T-helper 2 cell treated with Interferon-gamma antibody and Interleukin-4, amounts not matched to agents 100 ng/mL and 5 ng/mL, for 36 hours (primary cell): ENCODE measurements at regions not wholly inside any gene's neighbourhood (a gene's known extent, or its start where the extent isn't known, plus 50 kb on each side); places are given as distances from the start of the nearest gene placed in this dataset.
"Not testable (repeated sequence)": the region's sequence is repeated elsewhere in the genome, so short reads cannot be mapped to it uniquely, and the experiment has no call there.

Experiments
- intact Hi-C: fragments of 100-400 bp; cut with micrococcal nuclease; formaldehyde crosslinking; loops from one replicate; pipeline ENCODE4 v1.15.1; 2023

GRCh38 chr1:99062192-99062591, 57.5 kb upstream of the PLPPR5 start:
- intact Hi-C loops = no loop called here

DNA sequence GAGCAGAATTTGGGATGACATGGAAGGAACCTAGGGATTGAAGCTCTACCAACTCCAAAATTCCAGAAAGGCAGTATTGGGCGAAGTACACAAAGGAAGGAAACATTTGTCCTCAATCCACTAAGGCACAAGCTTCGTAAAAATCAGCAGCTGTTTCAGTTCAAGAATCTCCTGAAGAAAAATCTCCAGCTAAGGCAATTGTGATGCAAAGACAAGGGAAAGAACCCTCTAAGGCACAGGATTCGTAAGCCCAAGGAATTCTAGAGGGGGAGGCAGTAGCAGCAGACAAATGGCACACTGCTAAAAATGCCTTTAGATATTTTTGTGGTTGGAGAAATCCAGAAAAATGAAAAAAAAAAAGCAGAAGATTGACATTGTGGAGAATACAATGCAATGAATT, 64.5 kb upstream of the PLPPR5 start:
- intact Hi-C loops = no loop called here

DNA sequence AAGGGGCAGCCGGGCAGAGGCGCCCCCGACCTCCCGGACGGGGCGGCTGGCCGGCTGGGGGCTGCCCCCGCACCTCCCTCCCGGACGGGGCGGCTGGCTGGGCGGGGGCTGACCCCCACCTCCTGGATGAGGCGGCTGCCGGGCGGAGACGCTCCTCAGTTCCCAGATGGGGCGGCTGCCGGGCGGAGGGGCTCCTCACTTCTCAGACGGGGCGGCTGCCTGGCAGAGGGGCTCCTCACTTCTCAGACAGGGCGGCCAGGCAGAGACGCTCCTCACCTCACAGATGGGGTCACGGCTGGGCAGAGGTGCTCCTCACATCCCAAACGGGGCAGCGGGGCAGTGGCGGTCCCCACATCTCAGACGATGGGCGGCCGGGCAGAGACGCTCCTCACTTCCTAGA, 73.9 kb upstream of the PLPPR5 start:
- intact Hi-C loops = not testable (repeated sequence)

- intact Hi-C loops = no loop called here
These were observed 77.7 kb upstream of the PLPPR5 start for GRCh38 chr1:99082366-99082765.

GRCh38 chr1:99083338-99083737, 78.7 kb upstream of the PLPPR5 start:
- intact Hi-C loops = no loop called here

- intact Hi-C loops = no loop called here
These were observed 79.9 kb upstream of the PLPPR5 start for GRCh38 chr1:99084562-99084961.

GRCh38 chr1:99086057-99086456, 81.4 kb upstream of the PLPPR5 start:
- intact Hi-C loops = no loop called here

DNA sequence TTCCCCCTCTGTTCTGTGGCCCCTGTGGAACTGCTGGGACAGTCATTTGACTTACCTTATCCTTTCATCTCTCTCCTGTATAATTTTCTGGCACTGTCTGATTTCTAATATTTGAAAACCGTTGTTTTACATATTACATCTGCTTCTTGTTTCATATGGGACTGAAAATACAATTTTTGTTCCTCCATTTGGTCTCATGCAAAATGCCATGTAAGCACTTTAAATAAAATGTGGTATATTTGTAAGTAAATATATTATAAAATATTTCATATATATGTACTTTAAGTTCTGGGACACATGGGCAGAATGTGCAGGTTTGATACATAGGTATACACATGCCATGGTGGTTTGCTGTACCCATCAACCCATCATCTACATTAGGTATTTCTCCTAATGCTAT, 93.9 kb upstream of the PLPPR5 start:
- intact Hi-C loops = no loop called here

DNA sequence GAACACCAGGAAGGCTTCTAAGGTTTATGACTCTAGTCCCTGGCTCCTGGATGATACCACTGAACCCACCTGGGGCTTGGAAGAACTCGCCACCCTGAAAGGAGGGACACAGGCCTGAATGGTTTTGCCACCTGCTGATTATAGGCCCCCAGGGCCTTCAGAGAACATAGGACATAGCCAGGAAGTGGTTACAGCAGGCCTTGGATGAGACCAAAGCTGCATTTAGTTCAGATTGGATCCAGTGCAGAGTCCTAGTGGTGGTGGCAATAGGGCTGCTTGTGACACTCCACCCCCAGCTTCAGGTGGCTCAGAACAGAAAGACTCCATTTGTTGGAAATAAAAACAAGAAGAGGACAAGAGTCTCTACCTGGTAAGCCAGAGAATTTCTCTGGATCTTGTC, 101.6 kb upstream of the PLPPR5 start:
- intact Hi-C loops = no loop called here

DNA sequence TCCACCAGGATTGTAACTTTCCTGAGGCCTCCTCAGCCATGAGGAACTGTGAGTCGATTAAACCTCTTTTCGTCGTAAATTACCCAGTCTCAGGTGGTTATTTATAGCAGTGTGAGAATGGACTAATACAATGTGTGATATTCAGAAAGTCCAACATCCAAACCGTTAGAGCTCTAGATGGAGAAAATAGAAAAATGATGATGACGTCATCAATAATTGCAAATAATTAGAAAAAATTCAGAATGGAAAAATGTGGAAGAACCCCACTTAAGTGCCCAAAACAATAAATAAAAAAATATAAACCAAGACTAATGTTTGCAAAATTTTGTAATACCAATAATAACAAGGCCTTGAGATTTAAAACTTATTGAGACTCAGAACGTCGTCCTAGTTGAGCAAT, 103.0 kb upstream of the PLPPR5 start:
- intact Hi-C loops = no loop called here

GRCh38 chr1:99110140-99111041, 105.7 kb upstream of the PLPPR5 start:
- intact Hi-C loops = no loop called here

DNA sequence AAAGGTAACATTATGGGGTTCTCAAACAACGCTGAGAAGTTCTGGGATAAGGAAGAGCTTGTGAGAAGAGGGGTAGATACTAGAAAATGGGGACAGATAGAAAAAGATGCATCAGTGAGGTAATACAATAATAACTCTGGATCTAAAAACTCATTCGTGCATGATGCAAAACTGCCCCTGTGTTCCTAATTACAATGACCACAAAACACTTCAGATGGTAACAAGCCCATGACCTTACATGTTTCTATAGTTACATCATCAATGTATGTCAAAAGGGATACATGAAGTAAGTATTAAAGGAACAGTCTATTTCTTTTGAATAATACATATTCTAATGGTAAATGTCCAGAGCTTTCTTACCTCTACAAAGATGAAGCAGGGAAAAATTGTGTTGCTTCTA, 110.6 kb upstream of the PLPPR5 start:
- intact Hi-C loops = no loop called here

DNA sequence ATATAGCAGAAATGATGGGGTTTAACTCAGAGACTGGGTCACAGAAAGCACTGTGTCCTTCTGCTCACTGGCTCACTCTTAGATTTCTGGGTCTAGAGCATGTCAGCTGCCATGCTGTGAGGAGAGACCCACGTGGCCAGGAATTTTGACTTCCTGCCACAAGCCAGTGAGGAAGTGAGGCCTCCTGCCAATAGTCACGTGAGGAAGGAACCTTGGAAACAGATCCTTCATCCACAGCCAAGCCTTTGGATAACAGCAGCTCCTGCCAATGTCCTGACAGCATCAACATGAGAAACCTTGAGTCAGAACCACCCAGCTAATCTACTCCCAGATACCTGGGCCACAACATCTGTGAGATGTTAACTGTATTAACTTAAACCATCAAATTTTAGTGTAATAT, 114.5 kb upstream of the PLPPR5 start:
- intact Hi-C loops = no loop called here

DNA sequence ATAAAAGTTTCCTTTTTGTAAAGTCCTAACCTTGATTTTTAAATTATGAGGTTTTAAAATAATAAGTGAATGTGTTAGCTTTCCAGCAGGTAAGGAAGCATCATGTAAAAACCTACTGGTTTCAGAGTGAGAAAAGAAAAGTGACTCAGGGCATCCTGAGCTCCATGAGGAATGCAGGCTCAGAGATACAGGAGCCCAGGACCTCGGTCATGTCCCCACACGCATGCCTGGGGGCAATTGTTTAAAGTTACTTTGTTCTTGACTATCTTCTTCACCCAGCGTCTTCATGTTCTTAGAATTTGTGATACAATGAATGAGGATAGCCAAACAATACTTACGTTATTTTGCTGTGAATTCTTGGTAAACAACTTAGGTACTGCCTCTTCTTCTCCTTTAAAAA, 117.4 kb upstream of the PLPPR5 start:
- intact Hi-C loops = no loop called here

DNA sequence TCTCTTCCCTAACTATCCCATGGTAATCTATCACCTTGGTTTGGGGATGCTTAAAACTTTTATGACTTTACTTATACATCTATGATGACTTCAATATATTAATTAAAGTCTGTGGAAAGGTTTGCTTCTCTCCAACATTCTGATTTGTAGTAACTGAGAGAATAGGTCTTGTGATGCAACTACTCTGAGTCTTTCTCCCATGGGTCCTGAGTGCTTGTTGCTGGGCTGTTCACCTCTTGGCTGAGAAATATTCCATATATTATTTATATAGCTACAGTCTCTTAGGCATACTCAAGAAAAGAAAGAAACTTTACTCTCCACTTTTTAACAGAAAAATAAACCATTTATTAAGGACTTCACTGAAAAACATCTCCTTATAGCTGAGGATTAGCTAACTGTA, 119.3 kb upstream of the PLPPR5 start:
- intact Hi-C loops = no loop called here

- intact Hi-C loops = no loop called here
These were observed 126.9 kb upstream of the PLPPR5 start for GRCh38 chr1:99131546-99131945.

GRCh38 chr1:99133756-99134500, 129.3 kb upstream of the PLPPR5 start:
- intact Hi-C loops = no loop called here

DNA sequence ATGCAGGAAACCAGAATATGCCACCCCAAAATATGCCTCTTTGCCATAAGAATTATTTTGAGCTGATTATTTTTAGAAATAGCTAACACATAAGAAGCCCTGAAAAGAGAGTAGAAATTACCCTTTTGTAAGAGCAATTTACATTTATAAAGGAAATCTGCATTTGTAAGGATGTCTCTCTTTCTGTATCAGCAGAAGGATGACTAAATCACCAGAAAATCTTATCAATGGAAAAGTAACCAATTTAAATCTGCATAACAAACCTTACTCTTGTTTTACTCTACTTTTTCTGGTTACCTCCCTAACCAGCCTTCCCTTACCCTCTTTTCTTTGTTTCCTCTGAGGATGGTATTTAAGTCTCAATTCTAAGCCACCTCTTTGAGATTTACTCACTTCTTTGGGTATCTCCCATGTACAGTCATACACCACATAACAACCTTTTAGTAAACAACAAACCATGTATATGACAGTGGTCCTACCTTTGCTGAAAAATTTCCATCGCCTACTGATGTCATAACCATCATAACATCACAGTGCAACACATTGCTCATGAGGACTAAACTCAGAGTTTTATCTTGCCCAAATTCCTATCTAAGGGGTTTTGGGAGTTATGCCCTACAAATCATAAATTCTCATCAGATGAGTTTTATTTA, 126.6 kb upstream of the PLPPR4 start:
- intact Hi-C loops = no loop called here

- intact Hi-C loops = no loop called here
These were observed 124.4 kb upstream of the PLPPR4 start for GRCh38 chr1:99139876-99140275.

DNA sequence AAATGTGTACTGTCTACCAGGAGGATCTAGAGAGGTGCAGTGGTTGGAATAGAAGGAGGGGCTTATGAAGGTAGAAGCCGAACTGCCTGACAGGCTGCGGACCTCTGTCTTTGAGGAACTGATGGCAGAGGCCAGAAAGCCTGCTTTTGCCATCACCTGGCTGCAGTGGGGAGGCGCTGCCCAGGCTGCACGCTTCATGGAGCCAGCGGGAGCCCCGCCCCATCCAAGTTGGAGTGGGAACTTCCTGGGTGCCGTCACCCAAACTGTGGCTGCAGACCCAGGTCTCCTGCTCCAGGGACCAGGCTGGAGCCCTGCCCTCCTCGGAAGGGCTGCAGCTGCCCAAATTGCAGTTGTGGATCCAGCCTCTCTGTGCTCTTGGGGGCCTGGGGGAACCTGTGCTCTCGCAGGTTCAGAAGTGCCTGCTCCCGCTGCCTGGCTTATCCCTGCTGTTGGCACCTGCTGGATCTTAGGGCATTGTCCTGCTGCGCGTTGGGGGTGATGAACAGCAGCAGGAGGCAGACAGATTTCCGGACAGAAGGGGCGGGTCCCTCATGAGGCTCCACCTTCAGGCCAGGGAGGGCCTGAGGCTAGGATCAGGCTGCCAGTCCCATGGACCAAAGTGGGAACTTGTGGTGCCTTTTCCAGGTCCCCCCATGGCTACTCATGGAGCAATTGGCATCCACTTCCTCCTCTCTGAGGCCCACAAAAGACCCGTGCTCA, 118.0 kb upstream of the PLPPR4 start:
- intact Hi-C loops = no loop called here

- intact Hi-C loops = no loop called here
These were observed 114.3 kb upstream of the PLPPR4 start for GRCh38 chr1:99149952-99150351.

DNA sequence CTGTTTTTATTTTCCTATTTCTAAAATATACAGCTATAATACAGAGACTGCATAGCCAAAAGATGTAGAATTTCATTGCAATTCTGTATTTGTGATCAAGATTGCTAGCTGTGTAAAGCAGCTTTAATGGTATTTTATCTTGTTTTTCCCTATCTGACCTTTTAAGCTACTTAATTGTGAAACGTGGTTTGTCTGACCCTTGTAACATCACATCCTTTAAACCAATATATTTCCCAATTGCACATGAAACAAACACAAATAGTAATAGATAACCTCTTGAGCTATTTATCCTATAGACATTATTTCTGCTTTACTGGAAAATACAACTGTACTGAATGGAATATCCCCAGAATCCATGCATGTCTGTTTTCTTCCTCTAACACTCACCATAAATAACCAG, 112.2 kb upstream of the PLPPR4 start:
- intact Hi-C loops = no loop called here
